Neural progenitor cell (in vitro differentiated cells): ENCODE measurements at regions not wholly inside any gene's neighbourhood (a gene's known extent, or its start where the extent isn't known, plus 50 kb on each side); places are given as distances from the start of the nearest gene placed in this dataset.

Source experiments
- CTCF ChIP-seq: fragments of 200-600 bp; sonication (generic); IDR thresholded peaks from 2 replicates; pipeline ENCODE4 v1.5.1; 2017; ENCODE audit warnings: antibody characterized with exemption, mild to moderate bottlenecking
- EZH2 ChIP-seq: fragments of 200-600 bp; sonication (generic); IDR thresholded peaks from 2 replicates; pipeline ENCODE4 v1.6.1; 2017; ENCODE audit warnings: antibody characterized with exemption, mild to moderate bottlenecking, moderate library complexity
- EZH2phosphoT487 ChIP-seq: fragments of 200-600 bp; sonication (generic); IDR thresholded peaks from 2 replicates; pipeline ENCODE4 v1.6.1; 2017; ENCODE audit warnings: antibody characterized with exemption

GRCh38 chr4:44098973-44099372 lies 349.6 kb downstream of the KCTD8 start:
- TF ChIP-seq CTCF = no peak
- TF ChIP-seq EZH2 = no peak
- no peak for TF ChIP-seq EZH2phosphoT487
